HG03175 (cell line): ENCODE measurements at regions not wholly inside any gene's neighbourhood (a gene's known extent, or its start where the extent isn't known, plus 50 kb on each side); places are given as distances from the start of the nearest gene placed in this dataset.
"Not testable (repeated sequence)": the region's sequence is repeated elsewhere in the genome, so short reads cannot be mapped to it uniquely, and the experiment has no call there.

Source experiments
- ATAC-seq: cut with Tn5 transposase; IDR thresholded peaks from one replicate; pipeline ENCODE4 v1.9.1; 2021; ENCODE audit warnings: mild to moderate bottlenecking, moderate library complexity; ENCODE audit not compliant: unreplicated experiment

- ATAC-seq, result no peak
Measured at GRCh38 chr1:191700922-191701321, 457.3 kb upstream of the RGS18 start.

GRCh38 chr1:191702124-191702523 is 456.1 kb upstream of the RGS18 start:
- ATAC-seq, result no peak

- no peak for ATAC-seq
Measured at GRCh38 chr1:191707288-191707687, 451.0 kb upstream of the RGS18 start.

- ATAC-seq, result no peak
Measured at GRCh38 chr1:191709215-191709614, 449.0 kb upstream of the RGS18 start.

GRCh38 chr1:191711961-191712360 is 446.3 kb upstream of the RGS18 start:
- ATAC-seq, result no peak

- ATAC-seq, result no peak
Measured at GRCh38 chr1:191714845-191715244, 443.4 kb upstream of the RGS18 start.

GRCh38 chr1:191729742-191730141 is 428.5 kb upstream of the RGS18 start:
- ATAC-seq, result no peak

GRCh38 chr1:191731608-191732302 is 426.5 kb upstream of the RGS18 start:
- not testable (repeated sequence) for ATAC-seq

- no peak for ATAC-seq
Measured at GRCh38 chr1:191734321-191734720, 423.9 kb upstream of the RGS18 start.

- no peak for ATAC-seq
Measured at GRCh38 chr1:191739544-191739943, 418.7 kb upstream of the RGS18 start.

- ATAC-seq, result no peak
Measured at GRCh38 chr1:191752342-191752741, 405.9 kb upstream of the RGS18 start.

GRCh38 chr1:191760016-191760415 is 398.2 kb upstream of the RGS18 start:
- no peak for ATAC-seq

GRCh38 chr1:191788551-191788950 is 369.7 kb upstream of the RGS18 start:
- ATAC-seq, result no peak

GRCh38 chr1:191798178-191798577 is 360.1 kb upstream of the RGS18 start:
- ATAC-seq, result no peak

- no peak for ATAC-seq
Measured at GRCh38 chr1:191804311-191804710, 354.0 kb upstream of the RGS18 start.

- not testable (repeated sequence) for ATAC-seq
Measured at GRCh38 chr1:191813593-191813992, 344.7 kb upstream of the RGS18 start.

GRCh38 chr1:191818198-191818597 is 340.1 kb upstream of the RGS18 start:
- ATAC-seq, result no peak

GRCh38 chr1:191831572-191831971 is 326.7 kb upstream of the RGS18 start:
- ATAC-seq, result no peak

- ATAC-seq, result no peak
Measured at GRCh38 chr1:191839891-191840290, 318.4 kb upstream of the RGS18 start.

GRCh38 chr1:191851799-191852595 is 306.3 kb upstream of the RGS18 start:
- no peak for ATAC-seq

GRCh38 chr1:191852907-191853306 is 305.4 kb upstream of the RGS18 start:
- no peak for ATAC-seq

GRCh38 chr1:191857600-191857999 is 300.7 kb upstream of the RGS18 start:
- no peak for ATAC-seq
